Thoracic aorta (tissue), 2 donors: ENCODE measurements at regions not wholly inside any gene's neighbourhood (a gene's known extent, or its start where the extent isn't known, plus 50 kb on each side); places are given as distances from the start of the nearest gene placed in this dataset.
A peak's percentile ranks its signal among the peaks of the same experiment; 100 is the strongest.
"Not testable (repeated sequence)": the region's sequence is repeated elsewhere in the genome, so short reads cannot be mapped to it uniquely, and the experiment has no call there.

ENCODE experiments used
- ATAC-seq: fragments of 150-250 bp; one replicate; pipeline ENCODE4 v1.8.0; 2017; ENCODE audit warnings: low read depth; ENCODE audit not compliant: insufficient number of reproducible peaks, low FRiP score
- DNase-seq: peaks from one replicate; pipeline ENCODE4 v3.0.0-alpha.2; 2020; ENCODE audit warnings: low spot score
- H3K27ac ChIP-seq, 2 donors: fragments of 200-600 bp; sonication (generic); 1 replicate in 1 of 2; 2 replicates in 1 of 2; pipeline ENCODE4 v1.5.1; 2016; ENCODE audit warnings: mild to moderate bottlenecking in 2 of 2, moderate library complexity in 2 of 2
- H3K27me3 ChIP-seq: fragments of 200-600 bp; sonication (generic); replicated peaks from 2 replicates; pipeline ENCODE4 v1.6.0; 2016; ENCODE audit warnings: mild to moderate bottlenecking; ENCODE audit not compliant: insufficient read depth
- H3K36me3 ChIP-seq: fragments of 200-600 bp; sonication (generic); one replicate; pipeline ENCODE4 v1.5.1; 2016
- H3K4me1 ChIP-seq, 2 donors: fragments of 200-600 bp; sonication (generic); 1 replicate in 1 of 2; 2 replicates in 1 of 2; pipeline versions ENCODE4 v1.5.1 to v1.6.0; 2016; ENCODE audit warnings: low read depth in 2 of 2, mild to moderate bottlenecking in 1 of 2; ENCODE audit not compliant: control insufficient read depth in 1 of 2
- H3K4me3 ChIP-seq: fragments of 200-600 bp; sonication (generic); 2 replicates; pipeline ENCODE4 v1.5.1; 2016; ENCODE audit warnings: mild to moderate bottlenecking
- H3K9me3 ChIP-seq: fragments of 200-600 bp; sonication (generic); 2 replicates; pipeline ENCODE4 v1.5.1; 2016
- CTCF ChIP-seq: fragments of 200-600 bp; sonication (generic); IDR thresholded peaks from one replicate; pipeline ENCODE4 v1.5.1; 2019; ENCODE audit warnings: antibody characterized with exemption

GRCh38 chr19:14285726-14286125, 79.8 kb upstream of the ADGRL1 start:
- ATAC-seq, H3K9me3 ChIP-seq, H3K36me3 ChIP-seq, H3K27ac ChIP-seq, H3K27me3 ChIP-seq, H3K4me3 ChIP-seq, DNase-seq: not testable (repeated sequence)
- peaks cover 0 to 13% of the 10 kb centered on the region in 2 donors for H3K4me1 ChIP-seq

- DNase-seq, H3K27me3 ChIP-seq, ATAC-seq, H3K36me3 ChIP-seq, H3K9me3 ChIP-seq: not testable (repeated sequence)
- H3K27ac ChIP-seq = peak overlapping the region in 1 of 2 donors; percentile 22
- peaks cover 0 to 13% of the 10 kb centered on the region in 2 donors for H3K4me1 ChIP-seq
- H3K4me3 ChIP-seq = peak overlapping the region; percentile 44
Measured at GRCh38 chr19:14283813-14284520, 78.0 kb upstream of the ADGRL1 start.

GRCh38 chr19:14279270-14279669, 73.3 kb upstream of the ADGRL1 start:
- not testable (repeated sequence) for H3K4me3 ChIP-seq, ATAC-seq, H3K36me3 ChIP-seq, H3K27me3 ChIP-seq, H3K9me3 ChIP-seq, H3K27ac ChIP-seq, DNase-seq
- peaks cover 0 to 11% of the 10 kb centered on the region in 2 donors for H3K4me1 ChIP-seq

GRCh38 chr19:14277608-14278007, 71.6 kb upstream of the ADGRL1 start:
- H3K4me1 ChIP-seq = no peaks in the 10 kb centered on the region
- H3K4me3 ChIP-seq = no peak overlapping the region
- no peaks in the 10 kb centered on the region for H3K36me3 ChIP-seq
- no peak for ATAC-seq
- no peaks in the 10 kb centered on the region for H3K27me3 ChIP-seq
- no peaks in the 10 kb centered on the region for H3K9me3 ChIP-seq
- DNase-seq = no peak
- no peak for TF ChIP-seq CTCF
- H3K27ac ChIP-seq = no peak overlapping the region

GRCh38 chr19:14275823-14276222, 69.9 kb upstream of the ADGRL1 start:
- H3K27ac ChIP-seq = not testable (repeated sequence)

GRCh38 chr19:14272623-14273022, 66.7 kb upstream of the ADGRL1 start:
- H3K4me1 ChIP-seq = no peaks in the 10 kb centered on the region
- no peaks in the 10 kb centered on the region for H3K36me3 ChIP-seq
- no peak for TF ChIP-seq CTCF
- no peaks in the 10 kb centered on the region for H3K27me3 ChIP-seq
- no peak for ATAC-seq
- DNase-seq = no peak
- no peak overlapping the region for H3K27ac ChIP-seq
- H3K4me3 ChIP-seq = no peak overlapping the region
- no peaks in the 10 kb centered on the region for H3K9me3 ChIP-seq

More at GRCh38 chr19:14275823-14276222, 69.9 kb upstream of the ADGRL1 start:
- H3K4me3 ChIP-seq, DNase-seq, H3K9me3 ChIP-seq, H3K36me3 ChIP-seq, H3K27me3 ChIP-seq, H3K4me1 ChIP-seq, ATAC-seq: not testable (repeated sequence)

- no peak for TF ChIP-seq CTCF
- Histone ChIP-seq H3K36me3 (no peaks in the 10 kb centered on the region), H3K4me1 (no peaks in the 10 kb centered on the region), H3K27me3 (no peaks in the 10 kb centered on the region), H3K27ac (no peak overlapping the region), H3K9me3 (no peaks in the 10 kb centered on the region), H3K4me3 (no peak overlapping the region)
- no peak for ATAC-seq
- no peak for DNase-seq
Measured at GRCh38 chr19:14271840-14272239, 65.9 kb upstream of the ADGRL1 start.

- not testable (repeated sequence) for DNase-seq, ATAC-seq, H3K4me1 ChIP-seq, H3K27me3 ChIP-seq, H3K27ac ChIP-seq, H3K9me3 ChIP-seq, H3K4me3 ChIP-seq, H3K36me3 ChIP-seq
Measured at GRCh38 chr19:14270557-14270956, 64.6 kb upstream of the ADGRL1 start.
